ENCODE measurements at regions not wholly inside any gene's neighbourhood (a gene's known extent, or its start where the extent isn't known, plus 50 kb on each side); places are given as distances from the start of the nearest gene placed in this dataset.

DNA sequence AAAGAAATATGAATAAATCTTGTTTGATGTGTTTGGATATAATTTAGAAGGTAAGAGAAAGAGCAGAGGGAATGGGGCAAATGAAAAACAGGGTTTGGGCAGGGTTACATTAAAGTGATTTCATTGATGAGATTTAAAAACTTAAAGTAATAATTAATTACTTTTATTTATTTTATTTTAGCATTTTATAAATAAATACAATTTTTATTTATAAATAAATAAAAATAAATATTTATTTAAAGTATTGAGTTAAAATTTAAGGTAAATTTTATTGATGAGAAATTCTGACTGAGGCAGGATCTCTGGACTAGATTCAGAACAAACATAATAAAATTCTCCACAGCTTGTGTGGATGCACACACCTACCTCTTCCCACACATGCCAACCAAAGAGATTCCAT lies 584.1 kb upstream of the BTBD3 start:
- Histone ChIP-seq H3K27ac (no peak overlapping the region), H3K36me3 (no peaks in the 10 kb centered on the region), H3K9me3 (no peaks in the 10 kb centered on the region), H3K4me1 (peaks cover 0 to 57% (median 13%) of the 10 kb centered on the region in 3 donors), H3K4me3 (no peak overlapping the region), H3K27me3 (no peaks in the 10 kb centered on the region)
- no peak for DNase-seq
- intact Hi-C loops (cut with DNase I) = no loop called here
- TF ChIP-seq CTCF (IDR thresholded peaks at IDR 0.05) = no peak
- no peak for TF ChIP-seq POLR2A (IDR thresholded peaks at IDR 0.05)

GRCh38 chr20:11337361-11338130 lies 580.1 kb upstream of the BTBD3 start:
- TF ChIP-seq CTCF (IDR thresholded peaks at IDR 0.05) (no peak), POLR2A (IDR thresholded peaks at IDR 0.05) (no peak)
- Histone ChIP-seq H3K27me3 (no peaks in the 10 kb centered on the region), H3K36me3 (no peaks in the 10 kb centered on the region), H3K4me3 (no peak overlapping the region), H3K9me3 (no peaks in the 10 kb centered on the region), H3K4me1 (peaks cover 0 to 25% (median 7%) of the 10 kb centered on the region in 3 donors), H3K27ac (no peak overlapping the region)
- 48 to 77% methylated on average over 4 of the region's 4 CpGs for WGBS, 2 donors
- no peak for DNase-seq
- intact Hi-C loops (cut with DNase I) = no loop called here

DNA sequence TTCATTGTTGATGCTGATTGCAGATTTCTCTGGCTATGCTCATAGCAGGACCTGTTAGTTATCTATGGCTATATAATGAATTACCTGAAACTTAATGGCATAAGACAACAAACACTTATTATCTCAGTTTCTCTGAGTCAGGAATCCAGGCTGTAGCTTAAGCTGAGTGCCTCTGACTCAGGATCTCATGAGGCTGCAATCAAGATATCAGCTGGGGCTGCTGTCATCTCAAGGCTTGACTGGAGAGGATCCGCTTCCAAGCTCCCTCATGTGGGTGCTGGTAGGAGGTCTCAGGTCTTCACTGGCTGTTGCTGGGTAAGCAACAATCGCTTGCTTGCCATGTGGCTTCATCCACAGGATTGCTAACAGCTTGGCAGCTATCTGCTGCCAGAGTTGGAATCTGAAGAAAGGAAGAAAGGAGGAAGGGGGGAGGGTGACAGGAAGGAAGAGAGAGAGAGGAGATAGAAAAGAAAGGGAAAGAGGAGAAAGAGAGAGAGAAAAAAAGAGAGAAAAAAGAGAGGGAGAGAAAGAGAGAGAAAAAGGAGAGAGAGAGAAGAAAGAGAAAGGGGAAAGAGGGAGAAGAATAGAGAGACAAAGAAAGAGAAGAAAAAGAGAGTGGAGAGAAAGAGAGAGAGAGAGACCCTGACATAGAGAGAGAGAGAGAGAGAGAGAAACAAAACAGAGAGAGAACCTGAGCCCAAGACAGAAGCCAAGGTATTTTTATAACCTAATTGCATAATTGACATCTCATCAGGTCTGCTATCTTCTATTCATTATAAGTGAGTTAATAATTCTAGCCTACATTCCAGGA lies 579.0 kb upstream of the BTBD3 start:
- DNase-seq = no peak
- H3K9me3 ChIP-seq = no peaks in the 10 kb centered on the region
- TF ChIP-seq CTCF (IDR thresholded peaks at IDR 0.05) (no peak), POLR2A (IDR thresholded peaks at IDR 0.05) (no peak)
- no peaks in the 10 kb centered on the region for H3K36me3 ChIP-seq
- H3K27me3 ChIP-seq = no peaks in the 10 kb centered on the region
- no peak overlapping the region for H3K4me3 ChIP-seq
- no peak overlapping the region for H3K27ac ChIP-seq
- peaks cover 0 to 27% (median 4%) of the 10 kb centered on the region in 3 donors for H3K4me1 ChIP-seq
- intact Hi-C loops (cut with DNase I) = no loop called here
- WGBS, 2 donors = 50 to 90% methylated on average over 1 to 2 of the region's 2 CpGs

GRCh38 chr20:11344939-11345338 lies 572.8 kb upstream of the BTBD3 start:
- Histone ChIP-seq H3K27ac (no peak overlapping the region), H3K4me3 (no peak overlapping the region), H3K36me3 (no peaks in the 10 kb centered on the region), H3K4me1 (peaks cover 0 to 11% (median 8%) of the 10 kb centered on the region in 3 donors), H3K27me3 (no peaks in the 10 kb centered on the region), H3K9me3 (peaks cover 0 to 4% (median 0%) of the 10 kb centered on the region in 3 donors)
- intact Hi-C loops (cut with DNase I) = no loop called here
- TF ChIP-seq CTCF (IDR thresholded peaks at IDR 0.05) = no peak
- TF ChIP-seq POLR2A (IDR thresholded peaks at IDR 0.05) = no peak
- no peak for DNase-seq

GRCh38 chr20:11347738-11348137 lies 570.0 kb upstream of the BTBD3 start:
- 66 to 78% methylated on average over 4 of the region's 4 CpGs for WGBS, 2 donors
- Histone ChIP-seq H3K4me3 (no peak overlapping the region), H3K27me3 (no peaks in the 10 kb centered on the region), H3K4me1 (peaks cover 0 to 28% (median 10%) of the 10 kb centered on the region in 3 donors), H3K36me3 (no peaks in the 10 kb centered on the region), H3K27ac (no peak overlapping the region), H3K9me3 (peaks cover 0 to 4% (median 0%) of the 10 kb centered on the region in 3 donors)
- TF ChIP-seq POLR2A (IDR thresholded peaks at IDR 0.05) = no peak
- TF ChIP-seq CTCF (IDR thresholded peaks at IDR 0.05) = no peak
- no peak for DNase-seq
- intact Hi-C loops (cut with DNase I) = no loop called here
